ENCODE measurements at regions not wholly inside any gene's neighbourhood (a gene's known extent, or its start where the extent isn't known, plus 50 kb on each side); places are given as distances from the start of the nearest gene placed in this dataset.

- TF ChIP-seq ARNTL (CRISPR knock-in tag; IDR thresholded peaks at IDR 0.05; ENCODE audit: borderline replicate concordance, low read depth) (no peak), ZFP3 (CRISPR knock-in tag; IDR thresholded peaks at IDR 0.05) (no peak), PATZ1 (CRISPR knock-in tag; IDR thresholded peaks at IDR 0.05; ENCODE audit: borderline replicate concordance) (no peak), RARB (CRISPR knock-in tag; IDR thresholded peaks at IDR 0.05) (no peak), TOX (CRISPR knock-in tag; IDR thresholded peaks at IDR 0.05; ENCODE audit: borderline replicate concordance) (no peak), TSHZ2 (CRISPR knock-in tag; IDR thresholded peaks at IDR 0.05) (no peak), ZFP30 (CRISPR knock-in tag; IDR thresholded peaks at IDR 0.05) (no peak), PPARA (CRISPR knock-in tag; IDR thresholded peaks at IDR 0.05; ENCODE audit: borderline replicate concordance) (no peak)
Measured at GRCh38 chr5:44486591-44486990, 97.4 kb upstream of the FGF10 start.
